MG63 (cell line): ENCODE measurements at regions not wholly inside any gene's neighbourhood (a gene's known extent, or its start where the extent isn't known, plus 50 kb on each side); places are given as distances from the start of the nearest gene placed in this dataset.
A peak's percentile ranks its signal among the peaks of the same experiment; 100 is the strongest.

Experiments used
- DNase-seq: peaks from one replicate; pipeline ENCODE4 v3.0.0-alpha.2; 2020
- H3K27me3 ChIP-seq: fragments of 250-450 bp; sonication (Bioruptor Pico); 2 replicates; pipeline ENCODE4 v1.5.1; 2020; ENCODE audit warnings: mild to moderate bottlenecking, moderate library complexity
- H3K36me3 ChIP-seq: fragments of 250-450 bp; sonication (Bioruptor Pico); 2 replicates; pipeline ENCODE4 v1.5.1; 2020; ENCODE audit warnings: mild to moderate bottlenecking, moderate library complexity
- H3K4me3 ChIP-seq: fragments of 250-450 bp; sonication (Bioruptor Pico); 2 replicates; pipeline ENCODE4 v1.5.1; 2020; ENCODE audit warnings: mild to moderate bottlenecking, moderate library complexity
- H3K9me3 ChIP-seq: fragments of 250-450 bp; sonication (Bioruptor Pico); 2 replicates; pipeline ENCODE4 v1.5.1; 2020; ENCODE audit warnings: mild to moderate bottlenecking, moderate library complexity

DNA sequence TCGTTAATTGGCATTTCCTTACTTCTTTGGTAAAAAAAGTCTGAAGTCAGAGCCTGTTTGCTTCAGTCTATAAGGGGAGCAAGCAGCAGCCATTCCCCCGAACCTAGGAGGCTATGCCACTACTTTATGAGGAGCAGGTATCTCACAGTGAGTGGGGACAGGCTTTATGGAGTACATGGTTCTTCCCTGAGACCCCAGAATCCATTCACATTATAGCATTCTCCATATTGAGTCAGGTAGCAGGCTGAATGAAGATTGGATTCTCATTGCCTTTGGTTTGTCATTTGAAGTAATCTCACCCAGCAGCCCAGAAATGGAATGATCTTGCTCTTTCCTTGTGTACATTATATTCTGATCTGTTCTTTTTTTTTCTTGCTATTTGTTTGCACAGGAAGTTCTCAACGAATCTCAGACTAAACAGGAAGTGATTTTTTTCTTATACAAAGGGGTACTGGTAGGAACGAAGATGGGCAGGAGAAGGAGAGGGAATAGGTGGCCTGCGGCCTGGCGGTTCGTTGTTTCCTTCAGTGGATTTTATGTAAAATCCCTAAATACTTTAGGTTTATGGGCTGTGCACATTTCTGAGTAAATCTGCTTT lies 74.4 kb downstream of the ARHGAP35 start:
- Histone ChIP-seq H3K27me3 (no peaks in the 10 kb centered on the region), H3K4me3 (no peak overlapping the region), H3K36me3 (peaks cover 30% of the 10 kb centered on the region), H3K9me3 (no peaks in the 10 kb centered on the region)
- DNase-seq = no peak

GRCh38 chr19:46943150-46943946 lies 76.3 kb upstream of the NPAS1 start:
- DNase-seq = no peak
- no peaks in the 10 kb centered on the region for H3K27me3 ChIP-seq
- no peaks in the 10 kb centered on the region for H3K9me3 ChIP-seq
- no peak overlapping the region for H3K4me3 ChIP-seq
- peaks cover 34% of the 10 kb centered on the region for H3K36me3 ChIP-seq

GRCh38 chr19:46944123-46944748 lies 75.4 kb upstream of the NPAS1 start:
- Histone ChIP-seq H3K36me3 (peaks cover 32% of the 10 kb centered on the region), H3K4me3 (no peak overlapping the region), H3K9me3 (no peaks in the 10 kb centered on the region), H3K27me3 (no peaks in the 10 kb centered on the region)
- no peak for DNase-seq

DNA sequence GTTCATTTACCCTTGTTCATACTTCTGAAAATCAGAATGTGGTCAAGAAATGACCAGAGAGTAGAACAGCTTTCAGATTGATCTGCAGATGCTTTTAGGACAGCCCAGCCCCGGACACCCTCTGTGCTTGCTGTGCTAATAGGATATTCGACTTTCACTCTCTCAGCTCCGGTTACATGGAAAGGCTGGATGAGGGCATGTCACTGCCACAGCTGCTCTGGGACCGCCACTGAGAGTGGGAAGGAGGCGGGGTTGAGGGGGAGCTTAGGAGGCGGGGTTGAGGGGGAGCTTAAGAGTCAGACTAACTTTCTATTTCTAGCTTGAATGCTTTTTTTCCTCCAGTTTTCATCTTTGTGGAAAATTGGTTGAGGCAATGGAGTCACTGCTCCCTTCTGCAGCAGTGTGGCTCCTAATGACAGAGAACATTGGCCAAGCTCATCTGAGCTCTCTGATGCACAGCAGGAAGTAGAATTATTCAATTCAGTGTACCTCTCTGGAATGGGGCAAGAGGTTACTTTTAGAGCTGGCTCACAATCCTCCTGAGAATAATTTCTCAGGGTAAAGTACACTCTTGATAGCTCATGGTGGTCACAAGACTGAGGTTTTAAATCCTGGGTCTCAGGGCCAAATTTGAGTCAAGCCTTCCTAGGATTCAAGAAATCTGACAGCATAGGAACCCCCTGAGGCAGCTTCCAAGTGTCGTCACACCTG lies 74.6 kb upstream of the NPAS1 start:
- H3K4me3 ChIP-seq = no peak overlapping the region
- H3K27me3 ChIP-seq = no peaks in the 10 kb centered on the region
- peak; percentile 23 for DNase-seq
- peaks cover 26% of the 10 kb centered on the region for H3K36me3 ChIP-seq
- H3K9me3 ChIP-seq = no peaks in the 10 kb centered on the region

- no peak for DNase-seq
- Histone ChIP-seq H3K36me3 (peaks cover 25% of the 10 kb centered on the region), H3K4me3 (no peak overlapping the region)
Measured at GRCh38 chr19:46945694-46946489, 73.7 kb upstream of the NPAS1 start.

GRCh38 chr19:46946611-46947238 lies 72.9 kb upstream of the NPAS1 start:
- DNase-seq = no peak
- H3K9me3 ChIP-seq = no peaks in the 10 kb centered on the region
- no peaks in the 10 kb centered on the region for H3K27me3 ChIP-seq
- peaks cover 21% of the 10 kb centered on the region for H3K36me3 ChIP-seq
- no peak overlapping the region for H3K4me3 ChIP-seq

More at GRCh38 chr19:46945694-46946489, 73.7 kb upstream of the NPAS1 start:
- Histone ChIP-seq H3K9me3 (no peaks in the 10 kb centered on the region), H3K27me3 (no peaks in the 10 kb centered on the region)

DNA sequence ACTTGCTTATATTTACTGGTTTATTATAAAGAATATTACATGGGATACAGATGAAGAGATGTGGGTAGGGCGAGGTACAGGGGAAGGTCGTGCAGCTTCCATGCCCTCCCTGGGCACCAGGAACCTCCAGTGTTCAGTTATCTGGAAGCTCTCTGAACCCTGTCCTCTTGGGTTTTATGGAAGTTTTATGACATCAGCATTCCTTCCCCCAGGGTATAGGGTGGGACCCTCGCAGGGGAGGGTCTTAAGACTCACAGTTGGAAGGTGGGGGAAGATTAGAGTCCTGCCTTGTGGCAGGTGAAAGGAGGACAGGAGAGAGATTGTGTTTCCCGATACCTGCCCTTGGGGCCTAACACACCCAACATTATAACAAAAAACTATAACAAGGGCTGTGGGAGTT lies 71.8 kb upstream of the NPAS1 start:
- DNase-seq = no peak
- Histone ChIP-seq H3K36me3 (peaks cover 18% of the 10 kb centered on the region), H3K9me3 (no peaks in the 10 kb centered on the region), H3K27me3 (no peaks in the 10 kb centered on the region), H3K4me3 (no peak overlapping the region)

GRCh38 chr19:46950526-46951170 lies 69.0 kb upstream of the NPAS1 start:
- H3K36me3 ChIP-seq = peaks cover 38% of the 10 kb centered on the region
- DNase-seq = no peak
- no peaks in the 10 kb centered on the region for H3K27me3 ChIP-seq
- H3K4me3 ChIP-seq = no peak overlapping the region
- H3K9me3 ChIP-seq = no peaks in the 10 kb centered on the region

DNA sequence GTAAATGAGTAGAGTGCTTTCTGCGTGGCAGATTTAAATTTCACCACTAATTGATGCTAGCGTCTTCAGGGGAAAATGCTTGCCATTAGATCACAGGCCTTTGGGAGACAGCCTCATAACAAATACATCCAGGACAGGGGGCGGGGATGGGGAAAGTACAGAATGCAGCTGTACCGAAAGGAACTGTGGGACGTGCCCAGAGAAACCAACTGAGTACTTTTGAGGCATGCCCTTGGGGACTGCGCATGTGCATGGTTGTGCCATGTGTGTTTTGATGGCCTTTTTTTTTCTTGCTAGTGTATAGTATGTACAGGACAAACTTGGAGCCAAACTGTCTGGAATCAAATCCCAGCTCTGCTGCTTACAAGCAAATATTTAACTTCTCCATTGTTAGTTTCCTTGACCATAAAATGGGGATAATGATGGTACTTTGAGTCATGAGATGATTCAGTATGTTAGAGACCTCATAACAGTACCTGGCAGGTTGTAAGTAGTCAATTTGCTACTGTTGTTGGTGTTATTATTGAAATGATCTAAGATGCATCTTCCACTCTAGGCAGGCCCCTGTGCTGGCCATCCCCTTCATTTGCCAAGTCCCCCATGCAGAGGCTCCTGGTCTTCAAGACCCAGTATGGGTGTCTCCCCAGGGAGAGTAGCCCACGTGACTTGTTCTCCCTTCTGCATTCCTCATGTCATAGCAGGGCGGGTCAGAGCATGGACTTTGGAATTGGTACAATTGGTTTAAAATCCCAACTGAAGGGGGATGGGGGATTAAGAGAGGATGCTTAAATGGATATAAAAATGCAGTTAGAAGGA lies 68.3 kb upstream of the NPAS1 start:
- DNase-seq = peak; percentile 91
- Histone ChIP-seq H3K4me3 (no peak overlapping the region), H3K27me3 (no peaks in the 10 kb centered on the region), H3K36me3 (peaks cover 38% of the 10 kb centered on the region), H3K9me3 (no peaks in the 10 kb centered on the region)

GRCh38 chr19:46952874-46953273 lies 66.8 kb upstream of the NPAS1 start:
- Histone ChIP-seq H3K36me3 (peaks cover 38% of the 10 kb centered on the region), H3K27me3 (no peaks in the 10 kb centered on the region), H3K9me3 (no peaks in the 10 kb centered on the region), H3K4me3 (no peak overlapping the region)
- DNase-seq = no peak

- DNase-seq = no peak
- H3K4me3 ChIP-seq = no peak overlapping the region
- H3K36me3 ChIP-seq = peaks cover 38% of the 10 kb centered on the region
- H3K9me3 ChIP-seq = no peaks in the 10 kb centered on the region
- H3K27me3 ChIP-seq = no peaks in the 10 kb centered on the region
Measured at GRCh38 chr19:46953955-46954501, 65.6 kb upstream of the NPAS1 start.

DNA sequence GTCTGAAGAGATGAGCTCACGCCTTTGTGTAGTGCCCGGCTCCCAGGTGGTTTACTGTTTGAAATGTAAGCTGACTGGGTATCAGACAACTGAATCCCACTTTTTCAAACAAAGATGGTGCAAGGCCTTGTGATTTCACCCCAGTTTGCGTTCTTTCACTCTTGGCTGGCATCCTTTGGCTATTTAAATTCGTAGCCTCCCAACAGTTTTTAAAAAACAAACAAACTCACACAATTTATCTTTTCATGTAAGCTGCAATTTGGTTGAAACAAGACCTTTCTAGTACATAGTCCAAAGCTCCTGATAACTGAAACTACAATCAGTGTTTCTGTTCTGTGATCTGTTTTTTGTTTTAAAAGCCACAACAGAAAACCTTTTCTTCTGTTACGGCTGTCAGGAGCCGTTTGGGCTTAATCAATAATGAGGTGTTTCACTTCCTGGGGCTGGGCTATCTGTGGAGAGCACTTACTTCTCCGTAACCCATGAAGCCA lies 65.1 kb upstream of the NPAS1 start:
- H3K27me3 ChIP-seq = no peaks in the 10 kb centered on the region
- no peak for DNase-seq
- no peak overlapping the region for H3K4me3 ChIP-seq
- H3K9me3 ChIP-seq = no peaks in the 10 kb centered on the region
- H3K36me3 ChIP-seq = peaks cover 38% of the 10 kb centered on the region

DNA sequence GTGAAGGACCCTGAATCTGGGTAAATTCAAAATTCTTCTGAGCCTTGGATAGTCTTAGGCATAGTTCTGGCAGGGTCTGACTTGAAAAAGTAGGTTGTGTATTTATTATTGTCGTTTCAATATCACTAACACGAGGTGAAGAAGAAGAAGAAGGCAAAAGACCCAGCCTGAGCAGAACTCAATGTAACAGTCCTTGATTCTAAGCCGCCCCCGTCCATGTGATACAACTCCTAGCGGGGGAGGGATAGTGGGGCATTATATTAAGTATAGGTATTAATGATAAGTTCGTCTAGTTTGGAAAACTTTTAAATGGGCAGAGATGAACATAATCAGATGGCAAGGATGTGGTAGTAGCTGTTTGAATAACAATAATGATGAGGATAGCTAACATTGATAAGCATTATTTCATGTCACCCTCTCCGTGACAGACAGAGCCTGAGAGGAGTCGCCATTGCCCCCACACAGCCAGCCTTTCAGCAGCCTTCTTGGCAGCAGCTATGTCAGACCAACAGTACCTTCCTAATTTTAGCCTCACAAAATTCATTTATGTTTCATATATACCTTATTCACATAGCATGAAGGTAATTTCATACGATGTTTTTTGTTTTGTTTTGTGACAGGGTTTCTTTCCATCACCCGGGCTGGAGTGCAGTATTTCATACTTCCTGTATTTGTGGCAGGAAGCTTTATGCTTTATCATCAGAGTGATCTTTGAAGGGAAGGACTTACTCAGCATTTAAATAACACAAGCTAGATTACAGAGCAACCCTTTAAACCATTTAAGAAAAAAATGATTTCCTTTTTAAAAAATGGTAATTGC lies 64.4 kb upstream of the NPAS1 start:
- Histone ChIP-seq H3K27me3 (no peaks in the 10 kb centered on the region), H3K4me3 (no peak overlapping the region), H3K36me3 (peaks cover 40% of the 10 kb centered on the region), H3K9me3 (no peaks in the 10 kb centered on the region)
- no peak for DNase-seq

GRCh38 chr19:46955813-46956371 lies 63.7 kb upstream of the NPAS1 start:
- Histone ChIP-seq H3K36me3 (peaks cover 38% of the 10 kb centered on the region), H3K9me3 (no peaks in the 10 kb centered on the region), H3K27me3 (no peaks in the 10 kb centered on the region), H3K4me3 (no peak overlapping the region)
- DNase-seq = no peak
